CD4-positive, CD25-positive, alpha-beta regulatory T cell (primary cell): ENCODE measurements at regions not wholly inside any gene's neighbourhood (a gene's known extent, or its start where the extent isn't known, plus 50 kb on each side); places are given as distances from the start of the nearest gene placed in this dataset.

Source experiments
- ATAC-seq, 2 donors: fragments of 150-1000 bp; cut with Tn5 transposase; one replicate each; pipeline ENCODE4 v1.10.0; 2021; ENCODE audit warnings: low read depth in 2 of 2, moderate number of reproducible peaks in 2 of 2, moderate library complexity in 1 of 2
- DNase-seq, 3 donors: peaks; one replicate each; pipeline versions ENCODE4 v3.0.0 to v3.0.0-alpha.2; 2012 to 2022; ENCODE audit warnings: mixed read lengths in 1 of 3
- H3K27ac ChIP-seq: one replicate; pipeline ENCODE4 v1.7.0; 2013; ENCODE audit warnings: mild to moderate bottlenecking, low read length; ENCODE audit not compliant: insufficient read depth, poor library complexity, severe bottlenecking
- H3K27me3 ChIP-seq: one replicate; pipeline ENCODE4 v1.7.0; 2013; ENCODE audit warnings: low read length; ENCODE audit not compliant: control insufficient read depth, insufficient read depth
- H3K36me3 ChIP-seq: one replicate; pipeline ENCODE4 v1.7.0; 2013; ENCODE audit warnings: mild to moderate bottlenecking, low read length, moderate library complexity; ENCODE audit not compliant: control insufficient read depth, insufficient read depth
- H3K4me1 ChIP-seq: 2 replicates; pipeline ENCODE4 v1.7.0; 2013; ENCODE audit warnings: mild to moderate bottlenecking, low read length; ENCODE audit not compliant: insufficient read depth, control insufficient read depth, poor library complexity, severe bottlenecking
- H3K4me3 ChIP-seq: one replicate; pipeline ENCODE4 v1.7.0; 2013; ENCODE audit warnings: low read depth, mild to moderate bottlenecking, low read length, moderate library complexity
- H3K9me3 ChIP-seq, 2 experiments: 1 replicate in 1 of 2; 2 replicates in 1 of 2; pipeline ENCODE4 v1.7.0; 2013; ENCODE audit warnings: low read length in 2 of 2, mild to moderate bottlenecking in 1 of 2, moderate library complexity in 1 of 2; ENCODE audit not compliant: control insufficient read depth in 2 of 2
- H3K27ac Mint-ChIP-seq, 3 donors: one replicate each; pipeline ENCODE4 v1.8.0; 2020 to 2022; ENCODE audit warnings: mild to moderate bottlenecking in 3 of 3, mixed read lengths in 3 of 3, moderate library complexity in 2 of 3
- H3K27me3 Mint-ChIP-seq: one replicate; pipeline ENCODE4 v1.8.0; 2022; ENCODE audit warnings: mild to moderate bottlenecking, mixed read lengths
- H3K36me3 Mint-ChIP-seq: one replicate; pipeline ENCODE4 v1.8.0; 2020; ENCODE audit warnings: mixed read lengths
- H3K4me1 Mint-ChIP-seq, 4 donors: one replicate each; pipeline ENCODE4 v1.8.0; 2020 to 2022; ENCODE audit warnings: mixed read lengths in 4 of 4, mild to moderate bottlenecking in 1 of 4
- H3K4me3 Mint-ChIP-seq, 4 donors: one replicate each; pipeline ENCODE4 v1.8.0; 2020 to 2022; ENCODE audit warnings: mild to moderate bottlenecking in 4 of 4, mixed read lengths in 4 of 4, moderate library complexity in 3 of 4
- H3K9me3 Mint-ChIP-seq, 7 donors: one replicate each; pipeline ENCODE4 v1.8.0; 2020 to 2022; ENCODE audit warnings: mixed read lengths in 7 of 7, mild to moderate bottlenecking in 3 of 7, moderate library complexity in 2 of 7

GRCh38 chr6:104572901-104573300, 286.8 kb downstream of the HACE1 start:
- Histone ChIP-seq H3K27ac (no peak overlapping the region), H3K4me3 (no peak overlapping the region), H3K9me3 (no peaks in the 10 kb centered on the region), H3K27me3 (no peaks in the 10 kb centered on the region), H3K36me3 (no peaks in the 10 kb centered on the region), H3K4me1 (no peaks in the 10 kb centered on the region)
- Mint-ChIP-seq H3K9me3 (peaks cover 0 to 1% (median 0%) of the 10 kb centered on the region in 7 donors), H3K27ac (no peak overlapping the region), H3K4me3 (no peak overlapping the region), H3K27me3 (no peaks in the 10 kb centered on the region), H3K36me3 (no peaks in the 10 kb centered on the region), H3K4me1 (no peaks in the 10 kb centered on the region)
- DNase-seq (no peak), ATAC-seq (no peak)

DNA sequence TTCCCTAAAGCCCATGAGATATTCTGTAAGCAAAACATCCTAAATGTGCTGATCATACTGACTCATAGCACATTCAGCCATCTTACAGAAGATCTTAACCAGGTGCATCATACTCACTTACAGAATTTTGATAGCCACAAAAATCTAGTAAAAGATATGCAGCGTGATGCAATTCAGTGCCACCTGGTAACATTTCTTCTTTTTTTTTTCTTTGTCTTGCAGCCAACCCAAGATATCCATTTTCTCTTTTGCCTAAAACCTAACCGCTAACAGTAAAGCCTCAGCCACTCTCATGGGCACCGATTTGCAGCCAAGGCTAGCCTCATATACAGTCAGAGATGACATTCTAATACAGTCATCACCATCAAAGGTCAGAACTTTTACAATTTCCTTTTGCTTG, 293.3 kb downstream of the HACE1 start:
- Histone ChIP-seq H3K36me3 (no peaks in the 10 kb centered on the region), H3K4me3 (no peak overlapping the region), H3K4me1 (no peaks in the 10 kb centered on the region), H3K9me3 (no peaks in the 10 kb centered on the region), H3K27me3 (no peaks in the 10 kb centered on the region), H3K27ac (no peak overlapping the region)
- no peak for ATAC-seq
- Mint-ChIP-seq H3K27me3 (no peaks in the 10 kb centered on the region), H3K27ac (no peak overlapping the region), H3K4me3 (no peak overlapping the region), H3K36me3 (no peaks in the 10 kb centered on the region), H3K4me1 (no peaks in the 10 kb centered on the region), H3K9me3 (peaks cover 0 to 1% (median 0%) of the 10 kb centered on the region in 7 donors)
- DNase-seq: no peak

- no peaks in the 10 kb centered on the region for H3K27me3 Mint-ChIP-seq
- Histone ChIP-seq H3K4me1 (no peaks in the 10 kb centered on the region), H3K27ac (no peak overlapping the region), H3K9me3 (no peaks in the 10 kb centered on the region), H3K36me3 (no peaks in the 10 kb centered on the region), H3K27me3 (no peaks in the 10 kb centered on the region), H3K4me3 (no peak overlapping the region)
- no peak for DNase-seq
- no peaks in the 10 kb centered on the region for H3K4me1 Mint-ChIP-seq
- no peaks in the 10 kb centered on the region for H3K9me3 Mint-ChIP-seq
- H3K36me3 Mint-ChIP-seq: no peaks in the 10 kb centered on the region
- no peak for ATAC-seq
- H3K4me3 Mint-ChIP-seq: no peak overlapping the region
- no peak overlapping the region for H3K27ac Mint-ChIP-seq
These were observed 296.4 kb downstream of the HACE1 start for GRCh38 chr6:104563306-104563705.

- Histone ChIP-seq H3K27ac (no peak overlapping the region), H3K4me3 (no peak overlapping the region), H3K9me3 (no peaks in the 10 kb centered on the region), H3K27me3 (no peaks in the 10 kb centered on the region), H3K36me3 (no peaks in the 10 kb centered on the region), H3K4me1 (no peaks in the 10 kb centered on the region)
- H3K27me3 Mint-ChIP-seq: peaks cover 4% of the 10 kb centered on the region
- H3K4me3 Mint-ChIP-seq: no peak overlapping the region
- ATAC-seq (no peak), DNase-seq (no peak)
- no peak overlapping the region for H3K27ac Mint-ChIP-seq
- no peaks in the 10 kb centered on the region for H3K36me3 Mint-ChIP-seq
- H3K4me1 Mint-ChIP-seq: no peaks in the 10 kb centered on the region
- no peaks in the 10 kb centered on the region for H3K9me3 Mint-ChIP-seq
These were observed 300.1 kb downstream of the HACE1 start for GRCh38 chr6:104559435-104560202.

DNA sequence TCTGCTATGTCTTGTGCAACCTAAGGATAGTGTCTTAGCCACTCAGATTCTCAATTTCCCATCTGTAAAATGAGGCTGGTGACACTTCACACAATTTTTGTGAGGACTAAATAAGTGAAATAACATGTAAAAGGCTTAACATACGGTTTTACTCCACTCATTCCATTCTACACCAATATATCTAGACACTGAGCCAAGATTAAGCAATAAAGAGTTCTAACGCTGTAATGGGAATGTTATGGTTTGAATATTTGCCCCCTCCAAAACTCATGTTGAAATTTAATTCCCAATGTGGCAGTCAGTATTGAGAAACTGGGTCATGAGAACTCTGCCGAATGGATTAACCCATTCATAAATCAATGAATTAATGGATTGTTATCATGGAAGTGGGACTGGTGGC, 301.0 kb downstream of the HACE1 start:
- H3K4me3 ChIP-seq: no peak overlapping the region
- H3K27ac Mint-ChIP-seq: no peak overlapping the region
- no peaks in the 10 kb centered on the region for H3K36me3 Mint-ChIP-seq
- H3K9me3 ChIP-seq: no peaks in the 10 kb centered on the region
- no peaks in the 10 kb centered on the region for H3K27me3 ChIP-seq
- no peak overlapping the region for H3K4me3 Mint-ChIP-seq
- ATAC-seq (no peak), DNase-seq (no peak)
- peaks cover 4% of the 10 kb centered on the region for H3K27me3 Mint-ChIP-seq
- H3K4me1 ChIP-seq: no peaks in the 10 kb centered on the region
- H3K9me3 Mint-ChIP-seq: no peaks in the 10 kb centered on the region
- H3K36me3 ChIP-seq: no peaks in the 10 kb centered on the region
- H3K4me1 Mint-ChIP-seq: no peaks in the 10 kb centered on the region
- no peak overlapping the region for H3K27ac ChIP-seq

DNA sequence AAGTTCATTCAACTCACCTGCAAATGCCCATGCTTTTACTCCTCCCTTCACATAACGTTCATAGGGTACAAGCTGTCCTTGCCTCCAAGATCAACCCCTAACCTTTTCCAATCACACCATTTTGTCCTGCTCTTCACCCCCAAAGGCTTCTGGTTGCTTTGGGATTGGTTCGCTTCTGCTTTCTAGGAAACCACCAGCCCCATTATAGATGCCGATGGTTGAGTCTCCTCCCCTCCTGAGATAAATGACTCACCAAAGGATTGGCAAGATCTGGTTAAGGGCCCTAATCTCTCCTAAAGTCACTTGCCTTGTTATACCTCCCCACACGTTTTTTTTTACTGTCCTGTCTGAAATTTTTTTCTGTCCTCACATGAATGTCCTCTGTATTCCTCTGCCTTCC, 311.4 kb downstream of the HACE1 start:
- no peak for ATAC-seq
- peaks cover 0 to 2% (median 0%) of the 10 kb centered on the region in 4 donors for H3K4me1 Mint-ChIP-seq
- no peaks in the 10 kb centered on the region for H3K36me3 Mint-ChIP-seq
- no peak overlapping the region for H3K27ac Mint-ChIP-seq
- no peak overlapping the region for H3K4me3 ChIP-seq
- no peaks in the 10 kb centered on the region for H3K4me1 ChIP-seq
- peaks cover 0 to 2% (median 0%) of the 10 kb centered on the region in 7 donors for H3K9me3 Mint-ChIP-seq
- no peaks in the 10 kb centered on the region for H3K36me3 ChIP-seq
- no peaks in the 10 kb centered on the region for H3K9me3 ChIP-seq
- H3K27me3 Mint-ChIP-seq: no peaks in the 10 kb centered on the region
- no peaks in the 10 kb centered on the region for H3K27me3 ChIP-seq
- no peak overlapping the region for H3K4me3 Mint-ChIP-seq
- no peak for DNase-seq
- no peak overlapping the region for H3K27ac ChIP-seq

DNA sequence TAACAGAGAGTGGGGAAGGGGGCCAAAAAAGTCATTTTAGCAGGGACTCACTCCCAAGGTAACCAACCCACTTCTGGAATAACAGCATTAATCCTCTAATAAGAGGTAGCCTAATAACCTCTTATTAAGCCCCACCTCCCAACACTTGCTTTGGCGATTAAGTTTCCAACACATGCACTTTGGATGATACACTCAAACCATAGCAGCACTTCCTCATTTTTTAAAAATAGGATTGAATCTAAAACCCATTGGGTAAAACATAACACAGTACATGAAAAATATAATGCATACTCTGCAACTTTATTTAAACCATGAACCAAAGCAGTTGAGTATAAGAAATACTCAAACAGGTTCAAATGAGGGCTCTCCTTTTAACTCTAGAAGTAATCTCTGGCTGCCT, 318.3 kb downstream of the HACE1 start:
- H3K27ac ChIP-seq: no peak overlapping the region
- Mint-ChIP-seq H3K4me3 (no peak overlapping the region), H3K4me1 (peaks cover 0 to 2% (median 0%) of the 10 kb centered on the region in 4 donors), H3K36me3 (no peaks in the 10 kb centered on the region), H3K27ac (no peak overlapping the region), H3K27me3 (no peaks in the 10 kb centered on the region), H3K9me3 (peaks cover 0 to 2% (median 0%) of the 10 kb centered on the region in 7 donors)
- H3K4me1 ChIP-seq: no peaks in the 10 kb centered on the region
- H3K36me3 ChIP-seq: no peaks in the 10 kb centered on the region
- no peaks in the 10 kb centered on the region for H3K27me3 ChIP-seq
- DNase-seq (no peak), ATAC-seq (no peak)
- H3K4me3 ChIP-seq: no peak overlapping the region
- H3K9me3 ChIP-seq: no peaks in the 10 kb centered on the region

- H3K4me3 ChIP-seq: no peak overlapping the region
- H3K27me3 Mint-ChIP-seq: no peaks in the 10 kb centered on the region
- H3K4me1 ChIP-seq: no peaks in the 10 kb centered on the region
- H3K27ac Mint-ChIP-seq: no peak overlapping the region
- peaks cover 0 to 2% (median 0%) of the 10 kb centered on the region in 7 donors for H3K9me3 Mint-ChIP-seq
- H3K36me3 Mint-ChIP-seq: no peaks in the 10 kb centered on the region
- no peaks in the 10 kb centered on the region for H3K9me3 ChIP-seq
- no peaks in the 10 kb centered on the region for H3K36me3 ChIP-seq
- no peak overlapping the region for H3K27ac ChIP-seq
- H3K4me3 Mint-ChIP-seq: no peak overlapping the region
- peaks cover 0 to 2% (median 0%) of the 10 kb centered on the region in 4 donors for H3K4me1 Mint-ChIP-seq
- DNase-seq (no peak), ATAC-seq (no peak)
- no peaks in the 10 kb centered on the region for H3K27me3 ChIP-seq
These were observed 319.0 kb downstream of the HACE1 start for GRCh38 chr6:104540743-104541142.
